Eye (tissue), 1 donor: ENCODE measurements at regions not wholly inside any gene's neighbourhood (a gene's known extent, or its start where the extent isn't known, plus 50 kb on each side); places are given as distances from the start of the nearest gene placed in this dataset.
A peak's percentile ranks its signal among the peaks of the same experiment; 100 is the strongest.
"Not testable (repeated sequence)": the region's sequence is repeated elsewhere in the genome, so short reads cannot be mapped to it uniquely, and the experiment has no call there.

Experiments
- DNase-seq: peaks from one replicate; pipeline ENCODE4 v3.0.0-alpha.2; 2015

GRCh38 chr6:155791891-155792290 is 336.3 kb upstream of the NOX3 start:
- no peak for DNase-seq

- no peak for DNase-seq
Observed at GRCh38 chr6:155791186-155791585, 335.5 kb upstream of the NOX3 start.

GRCh38 chr6:155787168-155787567 is 331.5 kb upstream of the NOX3 start:
- no peak for DNase-seq

- DNase-seq, result no peak
Observed at GRCh38 chr6:155786528-155786927, 330.9 kb upstream of the NOX3 start.

- DNase-seq, result no peak
Observed at GRCh38 chr6:155782739-155783459, 327.3 kb upstream of the NOX3 start.

- DNase-seq, result peak; percentile 58
Observed at GRCh38 chr6:155782320-155782731, 326.7 kb upstream of the NOX3 start.

- no peak for DNase-seq
Observed at GRCh38 chr6:155779456-155779855, 323.8 kb upstream of the NOX3 start.

- DNase-seq, result no peak
Observed at GRCh38 chr6:155778336-155778735, 322.7 kb upstream of the NOX3 start.

- no peak for DNase-seq
Observed at GRCh38 chr6:155771822-155772221, 316.2 kb upstream of the NOX3 start.

- no peak for DNase-seq
Observed at GRCh38 chr6:155770856-155771255, 315.2 kb upstream of the NOX3 start.

- no peak for DNase-seq
Observed at GRCh38 chr6:155770313-155770712, 314.7 kb upstream of the NOX3 start.

- no peak for DNase-seq
Observed at GRCh38 chr6:155765275-155766194, 309.9 kb upstream of the NOX3 start.

GRCh38 chr6:155762649-155763048 is 307.0 kb upstream of the NOX3 start:
- DNase-seq, result no peak

GRCh38 chr6:155755452-155755851 is 299.8 kb upstream of the NOX3 start:
- DNase-seq, result no peak

- DNase-seq, result not testable (repeated sequence)
Observed at GRCh38 chr6:155748778-155749177, 293.1 kb upstream of the NOX3 start.

- DNase-seq, result no peak
Observed at GRCh38 chr6:155747491-155747890, 291.9 kb upstream of the NOX3 start.

- no peak for DNase-seq
Observed at GRCh38 chr6:155740781-155741399, 285.3 kb upstream of the NOX3 start.

- no peak for DNase-seq
Observed at GRCh38 chr6:155738602-155739105, 283.0 kb upstream of the NOX3 start.

GRCh38 chr6:155717374-155717773 is 261.7 kb upstream of the NOX3 start:
- DNase-seq, result no peak

GRCh38 chr6:155710704-155711103 is 255.1 kb upstream of the NOX3 start:
- DNase-seq, result no peak

- no peak for DNase-seq
Observed at GRCh38 chr6:155709262-155709661, 253.6 kb upstream of the NOX3 start.

- peak; percentile 23 for DNase-seq
Observed at GRCh38 chr6:155708100-155708499, 252.5 kb upstream of the NOX3 start.

GRCh38 chr6:155706806-155707205 is 251.2 kb upstream of the NOX3 start:
- no peak for DNase-seq
